MM.1S (cell line): ENCODE measurements at regions not wholly inside any gene's neighbourhood (a gene's known extent, or its start where the extent isn't known, plus 50 kb on each side); places are given as distances from the start of the nearest gene placed in this dataset.

Experiments
- DNase-seq: peaks from one replicate; pipeline ENCODE4 v3.0.0-alpha.2; 2015
- H2AFZ ChIP-seq: fragments of 300-600 bp; sonication (generic); 2 replicates; pipeline ENCODE4 v1.6.0; 2016; ENCODE audit warnings: antibody characterized with exemption, low read length
- H3F3A ChIP-seq: fragments of 300-600 bp; sonication (generic); 2 replicates; pipeline ENCODE4 v1.6.1; 2016; ENCODE audit warnings: mild to moderate bottlenecking, antibody characterized with exemption, low read length, moderate library complexity, mixed read lengths; ENCODE audit not compliant: insufficient read depth
- H3K27ac ChIP-seq: fragments of 300-600 bp; sonication (generic); 2 replicates; pipeline ENCODE4 v1.5.1; 2016; ENCODE audit warnings: mild to moderate bottlenecking, low read length
- H3K27me3 ChIP-seq: fragments of 300-600 bp; sonication (generic); replicated peaks from 2 replicates; pipeline ENCODE4 v1.6.0; 2016; ENCODE audit warnings: low read length; ENCODE audit not compliant: insufficient read depth
- H3K36me3 ChIP-seq: fragments of 300-600 bp; sonication (generic); replicated peaks from 2 replicates; pipeline ENCODE4 v1.6.1; 2016; ENCODE audit warnings: mild to moderate bottlenecking, low read length, mixed read lengths; ENCODE audit not compliant: insufficient read depth
- H3K4me1 ChIP-seq: fragments of 300-600 bp; sonication (generic); 2 replicates; pipeline ENCODE4 v1.6.1; 2016; ENCODE audit warnings: low read length, mixed read lengths
- H3K4me2 ChIP-seq: fragments of 300-600 bp; sonication (generic); 2 replicates; pipeline ENCODE4 v1.6.0; 2016; ENCODE audit warnings: low read depth, low read length
- H3K4me3 ChIP-seq: fragments of 300-600 bp; sonication (generic); 2 replicates; pipeline ENCODE4 v1.5.1; 2016; ENCODE audit warnings: low read length, mixed read lengths
- H3K79me2 ChIP-seq: fragments of 300-600 bp; sonication (generic); 2 replicates; pipeline ENCODE4 v1.6.1; 2016; ENCODE audit warnings: mixed run types, low read length, mixed read lengths
- H3K9ac ChIP-seq: fragments of 300-600 bp; sonication (generic); 2 replicates; pipeline ENCODE4 v1.6.1; 2016; ENCODE audit warnings: low read length, mixed read lengths
- H3K9me2 ChIP-seq: fragments of 300-600 bp; sonication (generic); replicated peaks from 2 replicates; pipeline ENCODE4 v1.6.1; 2016; ENCODE audit warnings: mild to moderate bottlenecking, low read length, mixed read lengths; ENCODE audit not compliant: insufficient read depth
- H3K9me3 ChIP-seq: fragments of 300-600 bp; sonication (generic); replicated peaks from 2 replicates; pipeline ENCODE4 v1.6.1; 2016; ENCODE audit warnings: mild to moderate bottlenecking, low read length, mixed read lengths; ENCODE audit not compliant: insufficient read depth
- H4K20me1 ChIP-seq: fragments of 300-600 bp; sonication (generic); 2 replicates; pipeline ENCODE4 v1.6.1; 2016; ENCODE audit warnings: mild to moderate bottlenecking, low read length, moderate library complexity, mixed read lengths; ENCODE audit not compliant: insufficient read depth
- EZH2 ChIP-seq: fragments of 300-600 bp; sonication (generic); optimal IDR thresholded peaks from 2 replicates; pipeline ENCODE3; 2017; ENCODE audit warnings: low read depth, mild to moderate bottlenecking, antibody characterized with exemption, low read length, mixed read lengths
- EZH2phosphoT487 ChIP-seq: fragments of 300-600 bp; sonication (generic); IDR thresholded peaks from 2 replicates; pipeline ENCODE4 v1.6.1; 2018; ENCODE audit warnings: antibody characterized with exemption, low read length
- TF ChIP-seq, protein P1 (sequence below): fragments of 300-600 bp; sonication (generic); IDR thresholded peaks from 2 replicates; pipeline ENCODE4 v1.5.1; 2016; ENCODE audit warnings: antibody characterized with exemption, low read length, mixed read lengths

DNA sequence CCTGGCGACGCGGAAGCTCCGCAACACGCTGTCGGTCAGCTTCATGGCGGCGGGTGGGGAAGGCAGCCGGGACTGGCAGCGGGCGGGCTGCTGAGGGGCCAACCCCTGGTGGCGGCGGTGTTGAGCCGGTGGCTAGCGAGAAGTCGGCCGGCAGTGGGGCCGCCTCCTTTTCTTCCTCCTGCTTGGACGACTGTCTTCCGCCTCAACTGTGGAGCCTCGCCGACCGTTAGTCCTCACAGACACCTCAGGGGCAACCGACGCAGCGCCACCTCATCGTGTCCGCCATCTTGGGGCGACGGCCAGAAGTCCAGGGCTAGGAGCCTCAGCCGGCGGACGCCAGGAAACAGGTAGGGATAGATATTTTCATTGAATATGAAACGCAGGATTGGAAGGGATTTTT, 875.1 kb downstream of the NSUN3 start:
- H4K20me1 ChIP-seq: no peaks in the 10 kb centered on the region
- H3K4me1 ChIP-seq: no peaks in the 10 kb centered on the region
- H3K9ac ChIP-seq: no peak overlapping the region
- no peaks in the 10 kb centered on the region for H3K79me2 ChIP-seq
- H3K36me3 ChIP-seq: no peaks in the 10 kb centered on the region
- H3K27ac ChIP-seq: no peak overlapping the region
- H3K9me2 ChIP-seq: no peaks in the 10 kb centered on the region
- H3K4me2 ChIP-seq: no peak overlapping the region
- DNase-seq: no peak
- no peak overlapping the region for H3K4me3 ChIP-seq
- no peaks in the 10 kb centered on the region for H3K27me3 ChIP-seq
- no peak overlapping the region for H2AFZ ChIP-seq
- TF ChIP-seq EZH2phosphoT487 (no peak), EZH2 (no peak)
- TF ChIP-seq, protein P1, sequence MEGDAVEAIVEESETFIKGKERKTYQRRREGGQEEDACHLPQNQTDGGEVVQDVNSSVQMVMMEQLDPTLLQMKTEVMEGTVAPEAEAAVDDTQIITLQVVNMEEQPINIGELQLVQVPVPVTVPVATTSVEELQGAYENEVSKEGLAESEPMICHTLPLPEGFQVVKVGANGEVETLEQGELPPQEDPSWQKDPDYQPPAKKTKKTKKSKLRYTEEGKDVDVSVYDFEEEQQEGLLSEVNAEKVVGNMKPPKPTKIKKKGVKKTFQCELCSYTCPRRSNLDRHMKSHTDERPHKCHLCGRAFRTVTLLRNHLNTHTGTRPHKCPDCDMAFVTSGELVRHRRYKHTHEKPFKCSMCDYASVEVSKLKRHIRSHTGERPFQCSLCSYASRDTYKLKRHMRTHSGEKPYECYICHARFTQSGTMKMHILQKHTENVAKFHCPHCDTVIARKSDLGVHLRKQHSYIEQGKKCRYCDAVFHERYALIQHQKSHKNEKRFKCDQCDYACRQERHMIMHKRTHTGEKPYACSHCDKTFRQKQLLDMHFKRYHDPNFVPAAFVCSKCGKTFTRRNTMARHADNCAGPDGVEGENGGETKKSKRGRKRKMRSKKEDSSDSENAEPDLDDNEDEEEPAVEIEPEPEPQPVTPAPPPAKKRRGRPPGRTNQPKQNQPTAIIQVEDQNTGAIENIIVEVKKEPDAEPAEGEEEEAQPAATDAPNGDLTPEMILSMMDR: no peak
- H3F3A ChIP-seq: no peaks in the 10 kb centered on the region
- no peaks in the 10 kb centered on the region for H3K9me3 ChIP-seq

- Histone ChIP-seq H4K20me1 (no peaks in the 10 kb centered on the region), H3K36me3 (no peaks in the 10 kb centered on the region), H3K9me2 (no peaks in the 10 kb centered on the region), H3K4me2 (no peak overlapping the region), H3F3A (no peaks in the 10 kb centered on the region), H3K79me2 (no peaks in the 10 kb centered on the region), H2AFZ (no peak overlapping the region), H3K4me3 (no peak overlapping the region), H3K27ac (no peak overlapping the region), H3K9ac (no peak overlapping the region), H3K4me1 (no peaks in the 10 kb centered on the region), H3K9me3 (no peaks in the 10 kb centered on the region), H3K27me3 (no peaks in the 10 kb centered on the region)
- DNase-seq: no peak
- TF ChIP-seq, protein P1: no peak
Observed at GRCh38 chr3:94946683-94947082, 883.8 kb downstream of the NSUN3 start.

DNA sequence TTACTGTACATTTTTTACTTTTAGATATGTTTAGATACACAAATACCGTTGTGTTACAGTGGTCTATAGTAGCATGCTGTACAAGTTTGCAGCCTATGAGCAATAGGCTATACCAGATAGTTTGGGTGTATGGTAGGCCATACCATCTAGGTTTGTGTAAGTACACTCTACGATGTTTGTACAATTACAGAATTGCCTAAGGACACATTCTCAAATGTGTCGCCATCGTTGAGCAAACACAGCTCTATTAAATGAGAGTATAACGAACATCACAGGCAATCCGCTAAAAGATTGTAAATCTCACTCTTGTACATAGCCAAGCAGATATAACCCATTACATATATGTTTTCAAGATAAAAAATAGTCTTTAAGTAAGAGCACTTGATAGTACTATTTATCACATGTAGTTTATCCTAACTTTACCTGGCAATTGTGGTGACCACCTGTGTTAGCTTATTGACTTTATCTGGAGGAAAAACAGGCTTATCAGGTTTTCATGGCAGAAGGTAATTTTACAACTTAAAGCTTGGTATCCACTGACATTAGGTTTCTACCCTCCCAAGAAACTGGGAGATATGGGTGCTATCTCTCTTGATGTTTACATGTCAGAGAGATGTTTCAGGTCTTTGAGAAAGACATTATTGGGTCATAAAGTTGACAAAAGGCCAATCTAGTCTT, 898.7 kb downstream of the NSUN3 start:
- TF ChIP-seq EZH2phosphoT487 (no peak), EZH2 (no peak)
- TF ChIP-seq, protein P1: no peak
- H3K4me3 ChIP-seq: no peak overlapping the region
- H3K9ac ChIP-seq: no peak overlapping the region
- peaks cover 10% of the 10 kb centered on the region; the same call in 1 of the 2 replicates for H3K4me1 ChIP-seq
- no peaks in the 10 kb centered on the region for H3K27me3 ChIP-seq
- H2AFZ ChIP-seq: no peak overlapping the region
- H3K9me3 ChIP-seq: no peaks in the 10 kb centered on the region
- H3K4me2 ChIP-seq: no peak overlapping the region
- no peaks in the 10 kb centered on the region for H3K36me3 ChIP-seq
- no peak overlapping the region for H3K27ac ChIP-seq
- no peaks in the 10 kb centered on the region for H3K79me2 ChIP-seq
- no peak for DNase-seq
- no peaks in the 10 kb centered on the region for H3F3A ChIP-seq
- no peaks in the 10 kb centered on the region for H3K9me2 ChIP-seq
- no peaks in the 10 kb centered on the region for H4K20me1 ChIP-seq
